ENCODE measurements at regions not wholly inside any gene's neighbourhood (a gene's known extent, or its start where the extent isn't known, plus 50 kb on each side); places are given as distances from the start of the nearest gene placed in this dataset.
A peak's percentile ranks its signal among the peaks of the same experiment; 100 is the strongest.

GRCh38 chr2:204012072-204012653 is 75.6 kb downstream of the ICOS start:
- no peak for DNase-seq

- DNase-seq = no peak
Measured at GRCh38 chr2:204015118-204015843, 78.7 kb downstream of the ICOS start.

DNA sequence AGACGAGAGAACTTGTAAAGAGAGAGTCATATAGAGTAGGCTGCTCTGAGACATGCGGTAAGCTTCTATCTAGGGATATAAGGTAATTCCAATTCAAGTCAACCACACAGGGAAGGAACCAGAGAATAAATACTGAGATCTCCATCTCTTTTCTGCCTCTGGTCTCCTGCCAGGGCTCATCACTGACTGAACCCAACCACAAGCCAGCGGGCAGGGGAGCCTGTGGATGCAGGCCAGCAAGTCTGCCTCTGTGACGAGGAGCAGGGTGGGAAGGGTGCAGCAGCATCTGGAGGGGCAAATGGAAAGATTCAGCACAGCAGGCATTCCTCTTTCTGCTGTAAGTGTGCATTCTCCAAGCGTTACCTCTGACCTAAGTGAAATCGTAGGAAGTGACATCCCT is 82.2 kb downstream of the ICOS start:
- DNase-seq = no peak

- DNase-seq = peak; percentile 59 to 67
Measured at GRCh38 chr2:204019572-204020501, 83.3 kb downstream of the ICOS start.

GRCh38 chr2:204021290-204022081 is 84.9 kb downstream of the ICOS start:
- DNase-seq = no peak

DNA sequence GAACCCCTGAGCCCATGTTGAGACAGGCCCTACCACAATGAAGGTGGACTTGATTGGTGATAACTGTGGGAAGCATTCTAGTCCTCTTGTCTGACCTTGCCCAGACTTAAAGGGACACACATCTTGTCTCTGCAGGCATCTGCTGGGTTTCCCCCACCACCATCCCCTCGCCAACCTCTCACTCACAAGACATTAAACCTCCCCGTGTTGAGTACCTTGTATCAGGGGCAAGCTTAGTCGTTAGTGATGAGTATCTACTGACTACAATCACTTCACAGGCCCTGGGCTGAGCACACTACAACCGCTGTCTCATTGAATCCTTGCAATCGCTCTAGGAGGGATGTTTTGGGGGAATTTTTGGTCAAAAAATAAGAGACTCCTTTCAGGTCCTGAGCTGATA is 86.0 kb downstream of the ICOS start:
- DNase-seq = no peak

DNA sequence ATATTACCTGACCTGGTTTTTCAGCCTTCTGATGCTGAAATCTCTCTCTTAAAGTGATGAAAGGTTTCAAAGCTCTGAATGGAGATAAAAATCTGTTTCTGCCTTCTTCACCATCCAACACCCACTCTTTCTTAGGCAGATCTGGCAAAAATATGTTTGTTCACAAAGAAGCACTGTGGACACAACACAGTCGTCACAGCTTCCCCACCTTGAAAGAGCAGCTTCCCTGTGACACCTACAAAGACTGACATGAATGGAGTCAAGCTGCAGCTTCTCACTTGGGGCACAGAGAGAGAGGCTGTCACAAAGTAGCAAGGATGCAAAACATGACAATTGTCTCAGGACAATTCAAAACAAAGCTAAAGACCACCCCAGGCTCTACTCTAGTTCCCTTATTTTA is 86.5 kb downstream of the ICOS start:
- no peak for DNase-seq

- DNase-seq = no peak
Measured at GRCh38 chr2:204024503-204024902, 87.9 kb downstream of the ICOS start.

DNA sequence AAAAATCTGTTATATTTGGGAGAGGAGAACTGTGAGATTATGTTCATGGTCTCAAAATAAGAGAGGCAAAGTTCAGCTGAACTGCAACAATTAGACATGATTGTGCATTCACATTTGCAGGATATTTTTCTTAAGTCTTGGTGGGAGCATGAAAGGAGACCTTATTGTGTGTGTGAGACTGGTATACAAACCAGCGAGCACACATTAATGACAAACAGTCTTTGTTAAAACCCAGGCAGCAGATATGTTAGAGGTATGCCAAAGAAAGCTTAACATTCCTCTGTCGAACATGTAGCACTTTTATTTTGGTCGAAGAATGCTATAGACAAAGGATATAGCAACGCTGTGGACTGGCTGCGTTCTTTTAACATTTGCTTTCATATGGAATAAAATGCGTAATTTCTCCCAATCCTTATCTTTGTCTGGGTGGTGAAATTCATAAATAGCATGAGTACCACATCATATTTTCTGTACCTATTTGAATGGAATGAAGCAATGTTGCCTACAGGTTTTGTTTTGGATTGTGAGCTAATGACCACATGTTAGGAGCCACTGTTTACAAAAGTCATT is 88.4 kb downstream of the ICOS start:
- DNase-seq = no peak

DNA sequence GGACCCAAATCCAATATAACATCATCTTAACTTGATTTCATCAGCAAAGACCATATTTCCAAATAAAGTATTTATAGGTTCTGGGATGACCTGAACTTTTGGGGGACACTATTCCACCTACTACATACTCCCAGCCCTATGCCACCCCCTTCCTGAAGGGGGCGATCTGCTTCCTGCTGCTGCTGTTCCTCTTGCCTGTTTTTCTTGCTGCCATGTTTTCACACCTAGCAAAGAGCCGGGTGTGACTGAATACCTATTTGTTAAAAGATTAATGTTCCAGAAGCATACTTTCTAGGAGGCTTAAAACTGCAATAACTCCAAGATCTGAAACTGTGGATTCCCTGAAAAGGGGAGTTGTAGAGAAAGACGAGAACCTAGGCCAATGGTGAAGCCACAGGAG is 89.7 kb downstream of the ICOS start:
- DNase-seq = no peak

DNA sequence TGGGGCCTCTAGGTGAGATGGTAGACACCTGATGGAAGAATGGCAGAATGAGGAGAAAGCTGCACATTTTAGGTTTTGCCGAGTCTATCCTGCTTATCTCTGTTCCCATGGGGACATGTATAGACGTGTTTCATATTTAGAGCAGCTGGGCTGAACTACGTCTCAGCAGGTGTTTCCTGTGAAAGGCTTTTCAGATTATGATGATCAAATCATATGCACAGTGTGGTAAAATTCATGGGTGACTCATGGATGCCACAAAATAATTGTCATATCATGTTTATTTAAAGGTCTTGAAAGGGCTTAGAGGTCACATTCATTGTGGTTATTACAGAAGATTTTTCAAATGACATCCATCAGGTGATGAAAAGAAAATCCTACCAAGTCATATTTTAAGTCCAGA is 90.5 kb downstream of the ICOS start:
- no peak for DNase-seq

GRCh38 chr2:204030322-204030721 is 93.8 kb downstream of the ICOS start:
- no peak for DNase-seq

- no peak for DNase-seq
Measured at GRCh38 chr2:204031056-204031455, 94.5 kb downstream of the ICOS start.

GRCh38 chr2:204032301-204032700 is 95.7 kb downstream of the ICOS start:
- DNase-seq = no peak

- DNase-seq = no peak
Measured at GRCh38 chr2:204033611-204034495, 97.3 kb downstream of the ICOS start.

DNA sequence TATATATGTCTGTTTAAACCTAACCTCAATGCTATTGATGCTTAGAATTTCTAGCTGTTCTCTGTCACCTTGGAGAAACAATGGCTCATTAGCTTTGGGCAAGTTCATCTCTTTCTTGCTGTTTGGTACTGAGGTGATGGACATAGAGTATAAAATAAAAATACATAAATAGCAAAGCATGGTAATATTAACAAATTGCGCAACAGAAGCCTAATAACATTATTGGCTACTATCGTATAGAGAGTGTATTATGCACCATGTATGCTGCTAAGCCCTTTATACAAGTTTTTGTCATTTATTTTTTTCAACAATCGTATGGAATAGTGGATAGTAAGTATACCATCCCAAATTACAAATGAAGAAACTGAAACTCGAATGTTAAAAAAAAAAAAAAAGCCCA is 100.1 kb downstream of the ICOS start:
- no peak for DNase-seq

- DNase-seq = no peak
Measured at GRCh38 chr2:204037286-204037685, 100.7 kb downstream of the ICOS start.

DNA sequence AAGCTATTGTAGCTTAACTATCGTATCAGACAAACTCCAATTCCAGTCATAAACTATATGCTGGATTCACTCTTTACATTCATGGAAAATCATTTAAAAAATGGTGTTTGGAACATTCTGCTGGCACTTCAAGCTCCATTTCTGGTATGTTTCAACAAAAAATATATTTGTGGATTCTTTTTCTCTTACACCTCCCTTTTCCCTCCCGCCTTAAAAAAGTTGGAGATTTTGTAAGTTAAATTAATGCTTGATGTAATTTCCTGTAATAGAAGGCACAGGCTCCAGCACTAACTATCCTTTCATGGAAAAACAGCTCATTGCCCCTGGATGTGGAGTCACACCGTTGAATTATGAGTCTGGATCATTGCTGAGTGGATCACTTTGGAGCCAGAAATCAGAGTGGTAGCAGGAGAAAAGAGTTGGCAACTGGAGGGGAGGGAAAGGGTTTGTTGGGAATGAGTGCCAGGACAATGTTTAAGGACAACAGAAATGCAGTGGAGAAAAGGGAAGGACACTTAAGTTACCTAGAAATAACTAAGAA is 102.8 kb downstream of the ICOS start:
- DNase-seq = no peak

- no peak for DNase-seq
Measured at GRCh38 chr2:204040016-204040415, 103.5 kb downstream of the ICOS start.

GRCh38 chr2:204042401-204042800 is 105.8 kb downstream of the ICOS start:
- DNase-seq = no peak

GRCh38 chr2:204046145-204046544 is 109.6 kb downstream of the ICOS start:
- no peak for DNase-seq
